ENCODE measurements at regions not wholly inside any gene's neighbourhood (a gene's known extent, or its start where the extent isn't known, plus 50 kb on each side); places are given as distances from the start of the nearest gene placed in this dataset.

GRCh38 chr10:125389648-125390047, 229.3 kb upstream of the CTBP2 start:
- TF ChIP-seq, protein P1, sequence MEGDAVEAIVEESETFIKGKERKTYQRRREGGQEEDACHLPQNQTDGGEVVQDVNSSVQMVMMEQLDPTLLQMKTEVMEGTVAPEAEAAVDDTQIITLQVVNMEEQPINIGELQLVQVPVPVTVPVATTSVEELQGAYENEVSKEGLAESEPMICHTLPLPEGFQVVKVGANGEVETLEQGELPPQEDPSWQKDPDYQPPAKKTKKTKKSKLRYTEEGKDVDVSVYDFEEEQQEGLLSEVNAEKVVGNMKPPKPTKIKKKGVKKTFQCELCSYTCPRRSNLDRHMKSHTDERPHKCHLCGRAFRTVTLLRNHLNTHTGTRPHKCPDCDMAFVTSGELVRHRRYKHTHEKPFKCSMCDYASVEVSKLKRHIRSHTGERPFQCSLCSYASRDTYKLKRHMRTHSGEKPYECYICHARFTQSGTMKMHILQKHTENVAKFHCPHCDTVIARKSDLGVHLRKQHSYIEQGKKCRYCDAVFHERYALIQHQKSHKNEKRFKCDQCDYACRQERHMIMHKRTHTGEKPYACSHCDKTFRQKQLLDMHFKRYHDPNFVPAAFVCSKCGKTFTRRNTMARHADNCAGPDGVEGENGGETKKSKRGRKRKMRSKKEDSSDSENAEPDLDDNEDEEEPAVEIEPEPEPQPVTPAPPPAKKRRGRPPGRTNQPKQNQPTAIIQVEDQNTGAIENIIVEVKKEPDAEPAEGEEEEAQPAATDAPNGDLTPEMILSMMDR (IDR thresholded peaks at IDR 0.05; ENCODE audit: insufficient read depth, low read length) = no peak
- H3K4me3 ChIP-seq (ENCODE audit: low read depth, low read length) = no peak overlapping the region
- no peak for DNase-seq (ENCODE audit: low read depth)

GRCh38 chr10:125379592-125379991, 219.2 kb upstream of the CTBP2 start:
- TF ChIP-seq, protein P1 (IDR thresholded peaks at IDR 0.05; ENCODE audit: insufficient read depth, low read length) = no peak
- no peak overlapping the region for H3K4me3 ChIP-seq (ENCODE audit: low read depth, low read length)
- no peak for DNase-seq (ENCODE audit: low read depth)

DNA sequence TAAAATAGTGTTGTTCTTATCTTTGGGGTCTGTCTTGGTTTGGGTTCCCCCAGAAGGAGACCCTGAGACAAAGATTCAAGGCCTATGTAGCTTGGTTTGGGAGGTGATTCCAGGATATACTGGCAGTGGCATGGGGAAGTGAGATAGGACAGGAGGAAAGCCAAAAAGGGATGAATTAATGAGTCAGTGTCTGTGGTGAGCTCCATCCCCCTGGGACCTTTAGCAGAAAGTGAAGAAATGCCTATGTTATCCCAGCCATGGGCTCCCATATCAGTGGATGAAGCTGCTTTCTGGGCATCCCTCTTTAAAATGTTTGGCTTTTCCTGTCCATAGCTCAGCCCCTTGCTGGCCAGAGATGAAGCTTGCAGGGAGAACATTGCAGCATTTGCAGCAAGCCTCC, 217.0 kb upstream of the CTBP2 start:
- H3K4me3 ChIP-seq (ENCODE audit: low read depth, low read length) = no peak overlapping the region
- DNase-seq (ENCODE audit: low read depth) = peak; percentile 84
- TF ChIP-seq, protein P1 (IDR thresholded peaks at IDR 0.05; ENCODE audit: insufficient read depth, low read length) = no peak

DNA sequence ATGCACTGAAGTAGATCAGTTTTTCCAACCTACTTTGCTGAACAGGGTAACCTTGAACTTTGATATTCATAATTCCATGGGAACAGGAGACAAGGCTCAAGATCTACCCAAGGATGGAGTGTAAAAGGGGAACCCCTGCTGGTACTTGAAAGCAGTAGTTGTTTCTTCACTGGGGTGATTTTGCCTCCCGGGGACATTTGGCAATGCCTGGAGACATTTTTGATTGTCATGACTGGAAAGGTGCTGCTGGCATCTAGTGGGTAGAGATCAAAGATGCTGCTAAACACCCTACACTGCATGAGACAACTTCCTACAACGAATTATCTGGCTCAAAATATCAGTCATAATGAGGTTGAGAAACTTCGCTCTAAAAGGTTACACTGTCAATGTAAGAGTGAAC, 214.8 kb upstream of the CTBP2 start:
- H3K4me3 ChIP-seq (ENCODE audit: low read depth, low read length) = no peak overlapping the region
- no peak for DNase-seq (ENCODE audit: low read depth)
- TF ChIP-seq, protein P1 (IDR thresholded peaks at IDR 0.05; ENCODE audit: insufficient read depth, low read length) = no peak

DNA sequence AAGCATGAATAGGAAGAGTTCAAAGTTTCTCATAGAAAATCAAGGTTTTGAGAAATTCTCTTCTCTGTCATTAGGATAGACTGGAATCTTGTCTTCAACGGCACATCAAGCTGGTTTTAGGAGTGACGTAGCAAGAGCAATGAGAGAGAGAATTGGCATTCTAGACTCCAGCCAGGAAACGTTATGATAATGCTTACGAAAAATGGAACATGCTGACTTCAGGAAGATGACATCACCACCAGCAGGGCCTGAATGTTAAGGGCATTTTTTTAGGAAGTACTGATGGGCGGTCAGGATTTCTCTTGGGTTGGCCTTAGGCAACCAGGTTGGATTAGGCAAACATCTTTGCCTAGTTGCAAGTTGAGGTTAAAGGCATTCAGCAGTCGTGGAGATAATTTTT, 213.2 kb upstream of the CTBP2 start:
- H3K4me3 ChIP-seq (ENCODE audit: low read depth, low read length) = no peak overlapping the region
- DNase-seq (ENCODE audit: low read depth) = no peak
- TF ChIP-seq, protein P1 (IDR thresholded peaks at IDR 0.05; ENCODE audit: insufficient read depth, low read length) = no peak

- DNase-seq (ENCODE audit: low read depth) = no peak
- TF ChIP-seq, protein P1 (IDR thresholded peaks at IDR 0.05; ENCODE audit: insufficient read depth, low read length) = no peak
These were observed 210.2 kb upstream of the CTBP2 start for GRCh38 chr10:125370578-125370977.

More at GRCh38 chr10:125370578-125370977, 210.2 kb upstream of the CTBP2 start:
- no peak overlapping the region for H3K4me3 ChIP-seq (ENCODE audit: low read depth, low read length)

Data from fibroblast of the aortic adventitia (primary cell).